Brain microvascular endothelial cell (primary cell): ENCODE measurements at regions not wholly inside any gene's neighbourhood (a gene's known extent, or its start where the extent isn't known, plus 50 kb on each side); places are given as distances from the start of the nearest gene placed in this dataset.

ENCODE experiments used
- DNase-seq: peaks from one replicate; pipeline ENCODE4 v3.0.0-alpha.2; 2020
- H3K27ac ChIP-seq: fragments of 250-450 bp; sonication (Bioruptor Pico); 2 replicates; pipeline ENCODE4 v1.5.1; 2020; ENCODE audit warnings: mild to moderate bottlenecking, moderate library complexity
- H3K27me3 ChIP-seq: fragments of 250-450 bp; sonication (Bioruptor Pico); replicated peaks from 2 replicates; pipeline ENCODE4 v1.5.1; 2020; ENCODE audit warnings: mild to moderate bottlenecking
- H3K36me3 ChIP-seq: fragments of 250-450 bp; sonication (Bioruptor Pico); replicated peaks from 2 replicates; pipeline ENCODE4 v1.5.1; 2020; ENCODE audit warnings: mild to moderate bottlenecking
- H3K4me3 ChIP-seq: 2 replicates; pipeline ENCODE4 v1.5.1; 2011; ENCODE audit warnings: low read depth, mild to moderate bottlenecking, control low read depth, low read length, moderate library complexity
- CTCF ChIP-seq: IDR thresholded peaks from 2 replicates; pipeline ENCODE4 v1.5.1; 2011; ENCODE audit warnings: low read depth, mild to moderate bottlenecking, moderate library complexity, low read length, control low read depth, inconsistent platforms; ENCODE audit errors: missing control alignments
- in situ Hi-C: cut with HindIII; loops from 2 replicates; pipeline ENCODE4 v1.10.0; 2017; ENCODE audit warnings: low sequenced_read_pairs, low pct_ligation_motif_present

GRCh38 chr14:97513891-97514290 lies 716.7 kb downstream of the VRK1 start:
- in situ Hi-C loops = no loop called here
- DNase-seq = no peak
- no peak for TF ChIP-seq CTCF
- Histone ChIP-seq H3K27ac (no peak overlapping the region), H3K4me3 (no peak overlapping the region), H3K27me3 (no peaks in the 10 kb centered on the region), H3K36me3 (no peaks in the 10 kb centered on the region)

GRCh38 chr14:97517566-97518234 lies 720.5 kb downstream of the VRK1 start:
- DNase-seq = no peak
- TF ChIP-seq CTCF = no peak
- H3K27me3 ChIP-seq = no peaks in the 10 kb centered on the region
- H3K27ac ChIP-seq = no peak overlapping the region
- H3K36me3 ChIP-seq = no peaks in the 10 kb centered on the region
- no peak overlapping the region for H3K4me3 ChIP-seq
- in situ Hi-C loops = no loop called here

GRCh38 chr14:97523936-97524335 lies 726.8 kb downstream of the VRK1 start:
- Histone ChIP-seq H3K36me3 (no peaks in the 10 kb centered on the region), H3K27me3 (no peaks in the 10 kb centered on the region), H3K27ac (no peak overlapping the region), H3K4me3 (no peak overlapping the region)
- in situ Hi-C loops = no loop called here
- no peak for TF ChIP-seq CTCF
- DNase-seq = no peak

- TF ChIP-seq CTCF = no peak
- no peak overlapping the region for H3K27ac ChIP-seq
- no peaks in the 10 kb centered on the region for H3K36me3 ChIP-seq
- H3K27me3 ChIP-seq = no peaks in the 10 kb centered on the region
- H3K4me3 ChIP-seq = no peak overlapping the region
- no peak for DNase-seq
- in situ Hi-C loops = no loop called here
Observed at GRCh38 chr14:97524589-97525319, 727.6 kb downstream of the VRK1 start.

GRCh38 chr14:97527993-97528392 lies 730.8 kb downstream of the VRK1 start:
- Histone ChIP-seq H3K36me3 (no peaks in the 10 kb centered on the region), H3K27me3 (no peaks in the 10 kb centered on the region), H3K4me3 (no peak overlapping the region), H3K27ac (no peak overlapping the region)
- TF ChIP-seq CTCF = no peak
- in situ Hi-C loops = no loop called here
- no peak for DNase-seq
